K562 (cell line): ENCODE measurements at regions not wholly inside any gene's neighbourhood (a gene's known extent, or its start where the extent isn't known, plus 50 kb on each side); places are given as distances from the start of the nearest gene placed in this dataset.

Source experiments
- CHD2 ChIP-seq: IDR thresholded peaks from 2 replicates; pipeline ENCODE4 v1.6.1; 2011; ENCODE audit warnings: low read depth, low read length
- MAFG ChIP-seq: fragments of 450-650 bp; conservative IDR thresholded peaks from 2 replicates; pipeline ENCODE4 v1.6.1; 2016; ENCODE audit warnings: missing genetic modification characterization, missing compliant biosample characterization
- RCOR1 ChIP-seq, 2 experiments: IDR thresholded peaks; 2 replicates each; pipeline ENCODE4 v1.6.1; 2012; ENCODE audit warnings: low read depth in 2 of 2, low read length in 2 of 2, borderline replicate concordance in 1 of 2, improper control_type of control experiment in 1 of 2
- SMAD1 ChIP-seq: fragments of 150-350 bp; IDR thresholded peaks from 2 replicates; pipeline ENCODE4 v1.6.1; 2014; ENCODE audit warnings: low read length, low read depth; ENCODE audit not compliant: partially characterized antibody
- TRIM28 ChIP-seq: fragments of 450-650 bp; IDR thresholded peaks from 2 replicates; pipeline ENCODE4 v1.6.1; 2017
- ZNF699 ChIP-seq: fragments of 250-450 bp; sonication (Bioruptor Pico); IDR thresholded peaks from 2 replicates; pipeline ENCODE4 v1.8.0; 2021; ENCODE audit warnings: mild to moderate bottlenecking, moderate library complexity; ENCODE audit not compliant: insufficient replicate concordance
- ZNF785 ChIP-seq: fragments of 250-450 bp; sonication (Bioruptor Pico); IDR thresholded peaks from 2 replicates; pipeline ENCODE4 v1.4.0; 2020; ENCODE audit warnings: mild to moderate bottlenecking
- TF ChIP-seq, protein P1 (sequence below): fragments of 450-650 bp; IDR thresholded peaks from 2 replicates; pipeline ENCODE4 v1.6.1; 2016; ENCODE audit warnings: low read depth
- TF ChIP-seq, protein P2 (sequence below): fragments of 450-650 bp; conservative IDR thresholded peaks from 2 replicates; pipeline ENCODE4 v1.6.1; 2016; ENCODE audit warnings: missing genetic modification characterization, low read depth, mild to moderate bottlenecking, missing compliant biosample characterization, moderate library complexity
- TF ChIP-seq, protein P3 (sequence below): fragments of 250-450 bp; sonication (Bioruptor Pico); IDR thresholded peaks from 2 replicates; pipeline ENCODE4 v1.5.1; 2021; ENCODE audit warnings: mild to moderate bottlenecking
- TF ChIP-seq, protein P4 (sequence below): fragments of 250-450 bp; sonication (Bioruptor Pico); IDR thresholded peaks from 2 replicates; pipeline ENCODE4 v1.4.0; 2020
- TF ChIP-seq, protein P5 (sequence below), 2 experiments: IDR thresholded peaks; 2 replicates each; pipeline ENCODE4 v1.6.1; 2011; ENCODE audit warnings: borderline replicate concordance in 1 of 2, control low read depth in 1 of 2, low read depth in 1 of 2, low read length in 1 of 2, mild to moderate bottlenecking in 1 of 2, mixed read lengths in 1 of 2, moderate library complexity in 1 of 2; ENCODE audit not compliant: insufficient read depth in 1 of 2, insufficient read length in 1 of 2, poor library complexity in 1 of 2, severe bottlenecking in 1 of 2; ENCODE audit errors: extremely low read depth in 1 of 2

DNA sequence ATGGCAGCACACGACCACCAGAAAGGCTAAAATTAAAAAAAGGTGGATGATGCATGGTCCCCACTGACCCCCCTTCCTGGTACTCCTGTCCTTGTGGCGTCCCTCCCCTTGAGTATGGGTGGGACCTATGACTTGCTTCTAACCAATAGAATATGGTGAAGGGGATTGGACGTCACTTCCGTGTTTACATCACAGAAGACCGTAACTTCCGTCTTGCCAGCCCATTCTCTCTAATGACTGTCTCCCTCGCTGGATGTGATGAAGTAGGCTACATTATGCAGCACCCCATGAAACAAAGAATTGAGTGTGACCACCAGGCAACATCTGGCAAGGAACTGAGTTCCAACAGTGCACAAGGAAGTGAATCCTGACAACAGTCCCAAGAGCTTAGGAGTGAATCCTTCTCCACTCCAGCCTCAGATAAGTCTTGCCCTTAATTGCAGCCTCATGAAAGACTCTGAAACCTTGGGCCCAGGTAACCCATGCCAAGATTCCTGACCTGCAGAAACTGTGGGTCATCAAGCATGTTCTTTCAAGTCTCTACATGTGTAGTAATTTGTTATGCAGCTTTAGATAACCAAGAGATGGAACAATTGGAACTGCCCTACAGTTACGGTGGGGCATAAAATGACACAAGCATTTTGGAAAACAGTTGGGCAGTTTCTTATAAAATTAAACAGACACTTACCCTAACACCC is 80.1 kb upstream of the NPAS2 start (continued):
- TF ChIP-seq, protein P1, sequence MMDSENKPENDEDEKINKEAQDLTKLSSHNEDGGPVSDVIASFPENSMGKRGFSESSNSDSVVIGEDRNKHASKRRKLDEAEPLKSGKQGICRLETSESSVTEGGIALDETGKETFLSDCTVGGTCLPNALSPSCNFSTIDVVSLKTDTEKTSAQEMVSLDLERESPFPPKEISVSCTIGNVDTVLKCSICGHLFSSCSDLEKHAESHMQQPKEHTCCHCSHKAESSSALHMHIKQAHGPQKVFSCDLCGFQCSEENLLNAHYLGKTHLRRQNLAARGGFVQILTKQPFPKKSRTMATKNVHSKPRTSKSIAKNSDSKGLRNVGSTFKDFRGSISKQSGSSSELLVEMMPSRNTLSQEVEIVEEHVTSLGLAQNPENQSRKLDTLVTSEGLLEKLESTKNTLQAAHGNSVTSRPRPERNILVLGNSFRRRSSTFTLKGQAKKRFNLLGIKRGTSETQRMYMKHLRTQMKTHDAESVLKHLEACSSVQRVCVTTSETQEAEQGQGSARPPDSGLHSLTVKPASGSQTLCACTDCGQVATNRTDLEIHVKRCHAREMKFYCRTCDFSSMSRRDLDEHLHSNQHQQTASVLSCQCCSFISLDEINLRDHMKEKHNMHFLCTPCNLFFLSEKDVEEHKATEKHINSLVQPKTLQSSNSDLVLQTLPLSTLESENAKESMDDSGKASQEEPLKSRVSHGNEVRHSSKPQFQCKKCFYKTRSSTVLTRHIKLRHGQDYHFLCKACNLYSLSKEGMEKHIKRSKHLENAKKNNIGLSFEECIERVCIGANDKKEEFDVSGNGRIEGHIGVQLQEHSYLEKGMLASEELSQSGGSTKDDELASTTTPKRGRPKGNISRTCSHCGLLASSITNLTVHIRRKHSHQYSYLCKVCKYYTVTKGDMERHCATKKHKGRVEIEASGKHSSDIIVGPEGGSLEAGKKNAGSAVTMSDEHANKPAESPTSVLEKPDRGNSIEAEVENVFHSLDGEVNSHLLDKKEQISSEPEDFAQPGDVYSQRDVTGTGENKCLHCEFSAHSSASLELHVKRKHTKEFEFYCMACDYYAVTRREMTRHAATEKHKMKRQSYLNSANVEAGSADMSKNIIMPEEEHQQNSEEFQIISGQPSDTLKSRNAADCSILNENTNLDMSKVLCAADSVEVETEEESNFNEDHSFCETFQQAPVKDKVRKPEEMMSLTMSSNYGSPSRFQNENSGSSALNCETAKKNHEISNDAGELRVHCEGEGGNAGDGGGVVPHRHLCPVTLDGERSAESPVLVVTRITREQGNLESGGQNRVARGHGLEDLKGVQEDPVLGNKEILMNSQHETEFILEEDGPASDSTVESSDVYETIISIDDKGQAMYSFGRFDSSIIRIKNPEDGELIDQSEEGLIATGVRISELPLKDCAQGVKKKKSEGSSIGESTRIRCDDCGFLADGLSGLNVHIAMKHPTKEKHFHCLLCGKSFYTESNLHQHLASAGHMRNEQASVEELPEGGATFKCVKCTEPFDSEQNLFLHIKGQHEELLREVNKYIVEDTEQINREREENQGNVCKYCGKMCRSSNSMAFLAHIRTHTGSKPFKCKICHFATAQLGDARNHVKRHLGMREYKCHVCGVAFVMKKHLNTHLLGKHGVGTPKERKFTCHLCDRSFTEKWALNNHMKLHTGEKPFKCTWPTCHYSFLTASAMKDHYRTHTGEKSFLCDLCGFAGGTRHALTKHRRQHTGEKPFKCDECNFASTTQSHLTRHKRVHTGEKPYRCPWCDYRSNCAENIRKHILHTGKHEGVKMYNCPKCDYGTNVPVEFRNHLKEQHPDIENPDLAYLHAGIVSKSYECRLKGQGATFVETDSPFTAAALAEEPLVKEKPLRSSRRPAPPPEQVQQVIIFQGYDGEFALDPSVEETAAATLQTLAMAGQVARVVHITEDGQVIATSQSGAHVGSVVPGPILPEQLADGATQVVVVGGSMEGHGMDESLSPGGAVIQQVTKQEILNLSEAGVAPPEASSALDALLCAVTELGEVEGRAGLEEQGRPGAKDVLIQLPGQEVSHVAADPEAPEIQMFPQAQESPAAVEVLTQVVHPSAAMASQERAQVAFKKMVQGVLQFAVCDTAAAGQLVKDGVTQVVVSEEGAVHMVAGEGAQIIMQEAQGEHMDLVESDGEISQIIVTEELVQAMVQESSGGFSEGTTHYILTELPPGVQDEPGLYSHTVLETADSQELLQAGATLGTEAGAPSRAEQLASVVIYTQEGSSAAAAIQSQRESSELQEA, result no peak
- TF ChIP-seq MAFG (no peak), ZNF699 (CRISPR knock-in tag) (no peak), ZNF785 (no peak), CHD2 (no peak), RCOR1 (IDR thresholded peaks at IDR 0.05; ENCODE audit: borderline replicate concordance in 1 of 2, low read depth in 2 of 2, low read length in 2 of 2) (no peak), TRIM28 (no peak), SMAD1 (no peak)
- TF ChIP-seq, protein P2, sequence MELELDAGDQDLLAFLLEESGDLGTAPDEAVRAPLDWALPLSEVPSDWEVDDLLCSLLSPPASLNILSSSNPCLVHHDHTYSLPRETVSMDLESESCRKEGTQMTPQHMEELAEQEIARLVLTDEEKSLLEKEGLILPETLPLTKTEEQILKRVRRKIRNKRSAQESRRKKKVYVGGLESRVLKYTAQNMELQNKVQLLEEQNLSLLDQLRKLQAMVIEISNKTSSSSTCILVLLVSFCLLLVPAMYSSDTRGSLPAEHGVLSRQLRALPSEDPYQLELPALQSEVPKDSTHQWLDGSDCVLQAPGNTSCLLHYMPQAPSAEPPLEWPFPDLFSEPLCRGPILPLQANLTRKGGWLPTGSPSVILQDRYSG (tag), result no peak
- TF ChIP-seq, protein P3, sequence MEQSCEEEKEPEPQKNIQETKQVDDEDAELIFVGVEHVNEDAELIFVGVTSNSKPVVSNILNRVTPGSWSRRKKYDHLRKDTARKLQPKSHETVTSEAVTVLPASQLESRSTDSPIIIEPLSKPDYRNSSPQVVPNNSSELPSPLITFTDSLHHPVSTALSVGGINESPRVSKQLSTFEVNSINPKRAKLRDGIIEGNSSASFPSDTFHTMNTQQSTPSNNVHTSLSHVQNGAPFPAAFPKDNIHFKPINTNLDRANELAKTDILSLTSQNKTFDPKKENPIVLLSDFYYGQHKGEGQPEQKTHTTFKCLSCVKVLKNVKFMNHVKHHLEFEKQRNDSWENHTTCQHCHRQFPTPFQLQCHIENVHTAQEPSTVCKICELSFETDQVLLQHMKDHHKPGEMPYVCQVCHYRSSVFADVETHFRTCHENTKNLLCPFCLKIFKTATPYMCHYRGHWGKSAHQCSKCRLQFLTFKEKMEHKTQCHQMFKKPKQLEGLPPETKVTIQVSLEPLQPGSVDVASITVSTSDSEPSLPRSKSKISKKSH (CRISPR knock-in tag), result no peak
- TF ChIP-seq, protein P4, sequence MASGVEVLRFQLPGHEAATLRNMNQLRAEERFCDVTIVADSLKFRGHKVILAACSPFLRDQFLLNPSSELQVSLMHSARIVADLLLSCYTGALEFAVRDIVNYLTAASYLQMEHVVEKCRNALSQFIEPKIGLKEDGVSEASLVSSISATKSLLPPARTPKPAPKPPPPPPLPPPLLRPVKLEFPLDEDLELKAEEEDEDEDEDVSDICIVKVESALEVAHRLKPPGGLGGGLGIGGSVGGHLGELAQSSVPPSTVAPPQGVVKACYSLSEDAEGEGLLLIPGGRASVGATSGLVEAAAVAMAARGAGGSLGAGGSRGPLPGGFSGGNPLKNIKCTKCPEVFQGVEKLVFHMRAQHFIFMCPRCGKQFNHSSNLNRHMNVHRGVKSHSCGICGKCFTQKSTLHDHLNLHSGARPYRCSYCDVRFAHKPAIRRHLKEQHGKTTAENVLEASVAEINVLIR (CRISPR knock-in tag), result 0 out of 2 replicates have a peak, but pooled peaks have one; percentile 22
- TF ChIP-seq, protein P5, sequence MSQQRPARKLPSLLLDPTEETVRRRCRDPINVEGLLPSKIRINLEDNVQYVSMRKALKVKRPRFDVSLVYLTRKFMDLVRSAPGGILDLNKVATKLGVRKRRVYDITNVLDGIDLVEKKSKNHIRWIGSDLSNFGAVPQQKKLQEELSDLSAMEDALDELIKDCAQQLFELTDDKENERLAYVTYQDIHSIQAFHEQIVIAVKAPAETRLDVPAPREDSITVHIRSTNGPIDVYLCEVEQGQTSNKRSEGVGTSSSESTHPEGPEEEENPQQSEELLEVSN (IDR thresholded peaks at IDR 0.05; ENCODE audit: borderline replicate concordance in 1 of 2, extremely low read depth in 1 of 2, insufficient read depth in 1 of 2, insufficient read length in 1 of 2, low read depth in 1 of 2, low read length in 1 of 2, poor library complexity in 1 of 2, severe bottlenecking in 1 of 2), result no peak
